GM23338 (cell line): ENCODE measurements at regions not wholly inside any gene's neighbourhood (a gene's known extent, or its start where the extent isn't known, plus 50 kb on each side); places are given as distances from the start of the nearest gene placed in this dataset.

Experiments used
- ATAC-seq: fragments of 200-7000 bp; cut with Tn5 transposase; 3 replicates; pipeline ENCODE4 v1.9.1; 2020
- DNase-seq: peaks from one replicate; pipeline ENCODE4 v3.0.0-alpha.2; 2015; ENCODE audit warnings: low spot score
- H2AFZ ChIP-seq: fragments of 200-600 bp; sonication (generic); 2 replicates; pipeline ENCODE4 v1.8.0; 2016; ENCODE audit warnings: antibody characterized with exemption, mild to moderate bottlenecking, moderate library complexity
- H3F3A ChIP-seq: fragments of 200-600 bp; sonication (generic); replicated peaks from 2 replicates; pipeline ENCODE4 v1.8.0; 2017; ENCODE audit warnings: antibody characterized with exemption, mixed run types, low read depth
- H3K27ac ChIP-seq: fragments of 200-600 bp; sonication (generic); 2 replicates; pipeline ENCODE4 v1.6.1; 2016; ENCODE audit warnings: low read depth
- H3K27me3 ChIP-seq: fragments of 200-600 bp; sonication (generic); 2 replicates; pipeline ENCODE4 v1.8.0; 2016; ENCODE audit warnings: mild to moderate bottlenecking, mixed run types, moderate library complexity; ENCODE audit not compliant: insufficient read depth
- H3K36me3 ChIP-seq: fragments of 200-600 bp; sonication (generic); 2 replicates; pipeline ENCODE4 v1.8.0; 2016; ENCODE audit warnings: mild to moderate bottlenecking; ENCODE audit not compliant: insufficient read depth
- H3K4me1 ChIP-seq: fragments of 200-600 bp; sonication (generic); 2 replicates; pipeline ENCODE4 v1.8.0; 2016; ENCODE audit warnings: mild to moderate bottlenecking, moderate library complexity; ENCODE audit not compliant: insufficient read depth
- H3K4me2 ChIP-seq: fragments of 200-600 bp; sonication (generic); 2 replicates; pipeline ENCODE4 v1.7.1; 2017; ENCODE audit warnings: mixed run types
- H3K4me3 ChIP-seq: fragments of 200-600 bp; sonication (generic); 2 replicates; pipeline ENCODE4 v1.6.1; 2016; ENCODE audit warnings: mixed run types
- H3K79me2 ChIP-seq: fragments of 200-600 bp; sonication (generic); replicated peaks from 2 replicates; pipeline ENCODE4 v1.8.0; 2017; ENCODE audit warnings: mild to moderate bottlenecking; ENCODE audit not compliant: insufficient read depth
- H3K9me2 ChIP-seq: fragments of 200-600 bp; sonication (generic); 2 replicates; pipeline ENCODE4 v1.8.0; 2017; ENCODE audit not compliant: insufficient read depth
- H4K20me1 ChIP-seq: fragments of 200-600 bp; sonication (generic); replicated peaks from 2 replicates; pipeline ENCODE4 v1.8.0; 2017; ENCODE audit warnings: mild to moderate bottlenecking; ENCODE audit not compliant: insufficient read depth
- H3K27ac Mint-ChIP-seq: 2 replicates; pipeline ENCODE4 v1.8.0; 2020; ENCODE audit warnings: inconsistent platforms, mild to moderate bottlenecking, moderate library complexity, mixed read lengths
- H3K27me3 Mint-ChIP-seq: 3 replicates; pipeline ENCODE4 v1.8.0; 2022; ENCODE audit warnings: low read depth, mild to moderate bottlenecking, moderate library complexity, mixed read lengths, inconsistent platforms; ENCODE audit not compliant: insufficient read depth, poor library complexity
- H3K36me3 Mint-ChIP-seq: 3 replicates; pipeline ENCODE4 v1.8.0; 2021; ENCODE audit warnings: low read depth, mild to moderate bottlenecking, inconsistent platforms, moderate library complexity, mixed read lengths
- H3K4me1 Mint-ChIP-seq: 3 replicates; pipeline ENCODE4 v1.8.0; 2020; ENCODE audit warnings: mild to moderate bottlenecking, inconsistent platforms, mixed read lengths
- H3K4me3 Mint-ChIP-seq: 3 replicates; pipeline ENCODE4 v1.8.0; 2021; ENCODE audit warnings: moderate library complexity, mild to moderate bottlenecking, inconsistent platforms, mixed read lengths
- H3K9me3 Mint-ChIP-seq: 3 replicates; pipeline ENCODE4 v1.8.0; 2020; ENCODE audit warnings: moderate library complexity, mild to moderate bottlenecking, inconsistent platforms, mixed read lengths
- CREB1 ChIP-seq: fragments of 250-450 bp; sonication (Bioruptor Pico); IDR thresholded peaks from 2 replicates; pipeline ENCODE4 v1.5.0; 2020; ENCODE audit warnings: low read depth, mild to moderate bottlenecking, moderate library complexity
- CTCF ChIP-seq, 2 experiments: fragments of 200-600 bp in 1 of 2; sonication (generic) in 1 of 2; conservative IDR thresholded peaks; 2 replicates each; pipeline versions ENCODE4 v1.5.1 to v1.6.1; 2016 to 2017; ENCODE audit warnings: antibody characterized with exemption in 2 of 2, low read depth in 2 of 2, mild to moderate bottlenecking in 2 of 2, moderate library complexity in 1 of 2
- ETS1 ChIP-seq: IDR thresholded peaks from 2 replicates; pipeline ENCODE4 v1.6.1; 2016; ENCODE audit warnings: antibody characterized with exemption
- EZH2 ChIP-seq: fragments of 200-600 bp; sonication (generic); IDR thresholded peaks from one replicate; pipeline ENCODE4 v1.8.0; 2017; ENCODE audit warnings: antibody characterized with exemption, mild to moderate bottlenecking, low read depth; ENCODE audit not compliant: unreplicated experiment
- JUNB ChIP-seq: IDR thresholded peaks from one replicate; pipeline ENCODE4 v1.6.1; 2016; ENCODE audit warnings: antibody characterized with exemption; ENCODE audit not compliant: unreplicated experiment
- REST ChIP-seq: IDR thresholded peaks from one replicate; pipeline ENCODE4 v1.6.1; 2018; ENCODE audit warnings: antibody characterized with exemption; ENCODE audit not compliant: unreplicated experiment
- ZNF114 ChIP-seq: fragments of 250-450 bp; sonication (Bioruptor Pico); IDR thresholded peaks from 2 replicates; pipeline ENCODE4 v1.5.0; 2020; ENCODE audit warnings: mild to moderate bottlenecking, moderate library complexity
- ZNF331 ChIP-seq: fragments of 250-450 bp; sonication (Bioruptor Pico); IDR thresholded peaks from 2 replicates; pipeline ENCODE4 v1.5.0; 2020; ENCODE audit warnings: low read depth, mild to moderate bottlenecking, moderate library complexity

GRCh38 chr1:230550428-230550827 lies 91.9 kb upstream of the COG2 start:
- H3K9me3 Mint-ChIP-seq, result no peaks in the 10 kb centered on the region
- H3K4me3 Mint-ChIP-seq, result no peak overlapping the region
- Histone ChIP-seq H3K9me2 (0 out of 2 replicates have a peak, but pooled peaks cover 3% of the 10 kb centered on the region), H3K36me3 (no peaks in the 10 kb centered on the region), H3K27ac (no peak overlapping the region), H3F3A (no peaks in the 10 kb centered on the region), H3K27me3 (no peaks in the 10 kb centered on the region), H3K4me1 (no peaks in the 10 kb centered on the region), H3K4me2 (no peak overlapping the region), H2AFZ (no peak overlapping the region), H3K4me3 (no peak overlapping the region), H3K79me2 (no peaks in the 10 kb centered on the region), H4K20me1 (no peaks in the 10 kb centered on the region)
- TF ChIP-seq CREB1 (CRISPR knock-in tag) (no peak), CTCF (conservative IDR thresholded peaks at IDR 0.05; ENCODE audit: low read depth in 2 of 2) (no peak), ZNF331 (CRISPR knock-in tag) (no peak)
- no peaks in the 10 kb centered on the region for H3K36me3 Mint-ChIP-seq
- no peak overlapping the region for H3K27ac Mint-ChIP-seq
- DNase-seq, result no peak
- no peak for ATAC-seq
- H3K4me1 Mint-ChIP-seq, result no peaks in the 10 kb centered on the region
- H3K27me3 Mint-ChIP-seq, result peaks cover 3% of the 10 kb centered on the region

- ATAC-seq (no peak), DNase-seq (no peak)
- no peaks in the 10 kb centered on the region for H3K79me2 ChIP-seq
- no peak overlapping the region for H2AFZ ChIP-seq
- Mint-ChIP-seq H3K9me3 (no peaks in the 10 kb centered on the region), H3K27me3 (no peaks in the 10 kb centered on the region), H3K27ac (no peak overlapping the region), H3K4me3 (no peak overlapping the region), H3K36me3 (no peaks in the 10 kb centered on the region), H3K4me1 (no peaks in the 10 kb centered on the region)
- H3K27me3 ChIP-seq, result no peaks in the 10 kb centered on the region
- no peak overlapping the region for H3K27ac ChIP-seq
- no peak overlapping the region for H3K4me3 ChIP-seq
- no peaks in the 10 kb centered on the region for H4K20me1 ChIP-seq
- no peaks in the 10 kb centered on the region for H3K36me3 ChIP-seq
- H3F3A ChIP-seq, result no peaks in the 10 kb centered on the region
- 0 out of 2 replicates have a peak, but pooled peaks cover 6% of the 10 kb centered on the region for H3K9me2 ChIP-seq
- H3K4me1 ChIP-seq, result no peaks in the 10 kb centered on the region
- no peak overlapping the region for H3K4me2 ChIP-seq
- no peak for TF ChIP-seq CTCF (conservative IDR thresholded peaks at IDR 0.05; ENCODE audit: low read depth in 2 of 2)
- no peak for TF ChIP-seq EZH2
- TF ChIP-seq ZNF331 (CRISPR knock-in tag), result no peak
- TF ChIP-seq ZNF114 (CRISPR knock-in tag), result no peak
- no peak for TF ChIP-seq REST
- no peak for TF ChIP-seq JUNB
- TF ChIP-seq CREB1 (CRISPR knock-in tag), result no peak
- no peak for TF ChIP-seq ETS1
Measured at GRCh38 chr1:230549625-230550024, 92.7 kb upstream of the COG2 start.
